Uterus (tissue), 3 donors: ENCODE measurements at regions not wholly inside any gene's neighbourhood (a gene's known extent, or its start where the extent isn't known, plus 50 kb on each side); places are given as distances from the start of the nearest gene placed in this dataset.

Experiments used
- DNase-seq, 2 donors: peaks; one replicate each; pipeline ENCODE4 v3.0.0-alpha.2; 2019 to 2020
- H3K27ac ChIP-seq, 2 donors: fragments of 200-600 bp; sonication (generic); 1 replicate in 1 of 2; 2 replicates in 1 of 2; pipeline ENCODE4 v1.5.1; 2016 to 2018
- H3K27me3 ChIP-seq, 2 donors: fragments of 200-600 bp; sonication (generic); one replicate each; pipeline ENCODE4 v1.5.1; 2018 to 2019; ENCODE audit warnings: control low read depth in 1 of 2
- H3K36me3 ChIP-seq, 2 donors: fragments of 200-600 bp; sonication (generic); one replicate each; pipeline ENCODE4 v1.5.1; 2019; ENCODE audit warnings: control low read depth in 1 of 2
- H3K4me1 ChIP-seq, 2 donors: fragments of 200-600 bp; sonication (generic); one replicate each; pipeline ENCODE4 v1.5.1; 2018 to 2019; ENCODE audit warnings: control low read depth in 1 of 2
- H3K4me3 ChIP-seq, 2 donors: fragments of 200-600 bp; sonication (generic); 1 replicate in 1 of 2; 2 replicates in 1 of 2; pipeline ENCODE4 v1.5.1; 2018 to 2019; ENCODE audit warnings: mild to moderate bottlenecking in 1 of 2
- H3K9me3 ChIP-seq, 2 donors: fragments of 200-600 bp; sonication (generic); one replicate each; pipeline ENCODE4 v1.5.1; 2019; ENCODE audit warnings: control low read depth in 1 of 2
- POLR2A ChIP-seq, 2 donors: fragments of 450-650 bp; IDR thresholded peaks; one replicate each; pipeline ENCODE4 v1.6.1; 2016; ENCODE audit warnings: antibody characterized with exemption in 2 of 2, mild to moderate bottlenecking in 1 of 2, moderate library complexity in 1 of 2
- intact Hi-C: fragments of 100-400 bp; cut with DNase I; formaldehyde crosslinking; loops from one replicate; pipeline ENCODE4 v1.15.1; 2023; ENCODE audit warnings: low total_unique reads
- TF ChIP-seq, protein P1 (sequence below), 4 experiments: fragments of 200-600 bp in 2 of 4; fragments of 450-650 bp in 2 of 4; sonication (generic) in 2 of 4; IDR thresholded peaks; one replicate each; pipeline ENCODE4 v1.5.1; 2016 to 2019; ENCODE audit warnings: antibody characterized with exemption in 4 of 4, mild to moderate bottlenecking in 2 of 4, moderate library complexity in 1 of 4
- donor health status: DM: yes; HTN: yes; CAD: no.

- H3K27me3 ChIP-seq = no peaks in the 10 kb centered on the region
- H3K27ac ChIP-seq = no peak overlapping the region
- no peak for DNase-seq
- H3K9me3 ChIP-seq = no peaks in the 10 kb centered on the region
- no peak for TF ChIP-seq POLR2A (IDR thresholded peaks at IDR 0.05)
- TF ChIP-seq, protein P1, sequence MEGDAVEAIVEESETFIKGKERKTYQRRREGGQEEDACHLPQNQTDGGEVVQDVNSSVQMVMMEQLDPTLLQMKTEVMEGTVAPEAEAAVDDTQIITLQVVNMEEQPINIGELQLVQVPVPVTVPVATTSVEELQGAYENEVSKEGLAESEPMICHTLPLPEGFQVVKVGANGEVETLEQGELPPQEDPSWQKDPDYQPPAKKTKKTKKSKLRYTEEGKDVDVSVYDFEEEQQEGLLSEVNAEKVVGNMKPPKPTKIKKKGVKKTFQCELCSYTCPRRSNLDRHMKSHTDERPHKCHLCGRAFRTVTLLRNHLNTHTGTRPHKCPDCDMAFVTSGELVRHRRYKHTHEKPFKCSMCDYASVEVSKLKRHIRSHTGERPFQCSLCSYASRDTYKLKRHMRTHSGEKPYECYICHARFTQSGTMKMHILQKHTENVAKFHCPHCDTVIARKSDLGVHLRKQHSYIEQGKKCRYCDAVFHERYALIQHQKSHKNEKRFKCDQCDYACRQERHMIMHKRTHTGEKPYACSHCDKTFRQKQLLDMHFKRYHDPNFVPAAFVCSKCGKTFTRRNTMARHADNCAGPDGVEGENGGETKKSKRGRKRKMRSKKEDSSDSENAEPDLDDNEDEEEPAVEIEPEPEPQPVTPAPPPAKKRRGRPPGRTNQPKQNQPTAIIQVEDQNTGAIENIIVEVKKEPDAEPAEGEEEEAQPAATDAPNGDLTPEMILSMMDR (IDR thresholded peaks at IDR 0.05) = no peak
- intact Hi-C loops = no loop called here
- no peak overlapping the region for H3K4me3 ChIP-seq
- no peaks in the 10 kb centered on the region for H3K36me3 ChIP-seq
- H3K4me1 ChIP-seq = no peaks in the 10 kb centered on the region
Measured at GRCh38 chr6:78300885-78301284, 566.5 kb upstream of the IRAK1BP1 start.

- no peak overlapping the region for H3K27ac ChIP-seq
- no peaks in the 10 kb centered on the region for H3K27me3 ChIP-seq
- no peaks in the 10 kb centered on the region for H3K9me3 ChIP-seq
- TF ChIP-seq, protein P1 (IDR thresholded peaks at IDR 0.05) = no peak
- no peaks in the 10 kb centered on the region for H3K4me1 ChIP-seq
- DNase-seq = no peak
- no peaks in the 10 kb centered on the region for H3K36me3 ChIP-seq
- no peak overlapping the region for H3K4me3 ChIP-seq
- intact Hi-C loops = no loop called here
Measured at GRCh38 chr6:78302411-78302810, 564.9 kb upstream of the IRAK1BP1 start.

DNA sequence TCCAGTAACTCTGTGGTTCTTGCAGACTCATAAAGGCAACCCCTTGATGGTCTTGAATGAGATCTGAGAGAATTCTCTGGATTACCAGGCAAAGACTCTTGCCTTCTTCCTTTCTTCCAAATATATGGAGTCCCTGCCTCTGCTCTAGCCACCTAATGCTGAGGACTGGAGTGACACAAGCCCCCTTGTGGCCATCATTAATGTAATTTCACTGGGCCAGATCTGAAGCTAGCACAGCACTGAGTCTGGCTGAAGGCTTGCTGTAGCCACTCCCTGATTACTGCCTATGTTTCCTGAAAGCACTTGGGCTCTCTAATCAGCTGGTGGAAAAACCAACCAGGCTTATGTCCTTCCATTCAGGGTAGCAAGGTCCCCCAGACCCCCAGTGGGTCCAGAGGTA, 559.3 kb upstream of the IRAK1BP1 start:
- no peaks in the 10 kb centered on the region for H3K36me3 ChIP-seq
- no peaks in the 10 kb centered on the region for H3K9me3 ChIP-seq
- no peak for TF ChIP-seq POLR2A (IDR thresholded peaks at IDR 0.05)
- TF ChIP-seq, protein P1 (IDR thresholded peaks at IDR 0.05) = no peak
- no peak overlapping the region for H3K27ac ChIP-seq
- H3K4me3 ChIP-seq = no peak overlapping the region
- intact Hi-C loops = no loop called here
- no peaks in the 10 kb centered on the region for H3K27me3 ChIP-seq
- DNase-seq = no peak
- no peaks in the 10 kb centered on the region for H3K4me1 ChIP-seq

GRCh38 chr6:78322068-78322845, 545.1 kb upstream of the IRAK1BP1 start:
- Histone ChIP-seq H3K36me3 (no peaks in the 10 kb centered on the region), H3K9me3 (no peaks in the 10 kb centered on the region), H3K4me3 (no peak overlapping the region), H3K4me1 (no peaks in the 10 kb centered on the region), H3K27ac (no peak overlapping the region), H3K27me3 (no peaks in the 10 kb centered on the region)
- TF ChIP-seq, protein P1 (IDR thresholded peaks at IDR 0.05) = no peak
- no peak for TF ChIP-seq POLR2A (IDR thresholded peaks at IDR 0.05)
- no peak for DNase-seq
- intact Hi-C loops = no loop called here

DNA sequence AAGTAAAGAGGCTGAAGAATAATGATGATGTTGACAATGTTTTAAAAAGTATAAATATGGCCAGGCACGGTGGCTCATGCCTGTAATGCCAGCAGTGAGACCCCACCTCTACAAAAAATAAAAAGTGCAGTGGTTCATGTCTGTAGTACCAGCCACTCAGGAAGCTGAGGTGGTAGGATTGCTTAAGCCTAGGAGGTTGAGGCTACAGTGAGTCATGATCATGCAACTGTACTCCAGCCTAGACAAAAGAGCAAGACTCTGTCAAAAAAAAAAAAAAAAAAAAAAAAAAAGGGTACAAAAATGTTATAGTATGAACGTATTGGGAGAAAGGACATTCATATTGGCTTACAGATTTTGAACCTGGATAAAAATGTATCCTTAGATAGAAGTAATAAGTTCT, 543.1 kb upstream of the IRAK1BP1 start:
- Histone ChIP-seq H3K9me3 (no peaks in the 10 kb centered on the region), H3K4me3 (no peak overlapping the region), H3K4me1 (no peaks in the 10 kb centered on the region), H3K27me3 (no peaks in the 10 kb centered on the region), H3K27ac (no peak overlapping the region), H3K36me3 (no peaks in the 10 kb centered on the region)
- intact Hi-C loops = no loop called here
- DNase-seq = no peak
- TF ChIP-seq POLR2A (IDR thresholded peaks at IDR 0.05) = no peak
- TF ChIP-seq, protein P1 (IDR thresholded peaks at IDR 0.05) = no peak
